ENCODE measurements at regions not wholly inside any gene's neighbourhood (a gene's known extent, or its start where the extent isn't known, plus 50 kb on each side); places are given as distances from the start of the nearest gene placed in this dataset.
"Not testable (repeated sequence)": the region's sequence is repeated elsewhere in the genome, so short reads cannot be mapped to it uniquely, and the experiment has no call there.

GRCh38 chr13:110045919-110046318, 259.5 kb upstream of the IRS2 start:
- no peak overlapping the region for H3K4me3 ChIP-seq (ENCODE audit: control insufficient read depth, low read depth, low read length)
- no peak for TF ChIP-seq CTCF (conservative IDR thresholded peaks at IDR 0.05; ENCODE audit: control insufficient read depth, insufficient read depth, low read depth, low read length)
- DNase-seq (ENCODE audit: low read depth) = no peak

GRCh38 chr13:110045202-110045601, 258.8 kb upstream of the IRS2 start:
- H3K4me3 ChIP-seq (ENCODE audit: control insufficient read depth, low read depth, low read length) = no peak overlapping the region
- no peak for DNase-seq (ENCODE audit: low read depth)
- no peak for TF ChIP-seq CTCF (conservative IDR thresholded peaks at IDR 0.05; ENCODE audit: control insufficient read depth, insufficient read depth, low read depth, low read length)

GRCh38 chr13:110044551-110045111, 258.2 kb upstream of the IRS2 start:
- peak; percentile 31 for TF ChIP-seq CTCF (conservative IDR thresholded peaks at IDR 0.05; ENCODE audit: control insufficient read depth, insufficient read depth, low read depth, low read length)
- peak overlapping the region; percentile 22 for H3K4me3 ChIP-seq (ENCODE audit: control insufficient read depth, low read depth, low read length)
- peak; percentile 86 for DNase-seq (ENCODE audit: low read depth)

GRCh38 chr13:110042253-110042950, 256.0 kb upstream of the IRS2 start:
- no peak for TF ChIP-seq CTCF (conservative IDR thresholded peaks at IDR 0.05; ENCODE audit: control insufficient read depth, insufficient read depth, low read depth, low read length)

GRCh38 chr13:110041638-110042037, 255.3 kb upstream of the IRS2 start:
- not testable (repeated sequence) for H3K4me3 ChIP-seq (ENCODE audit: control insufficient read depth, low read depth, low read length); DNase-seq (ENCODE audit: low read depth)

More at GRCh38 chr13:110042253-110042950, 256.0 kb upstream of the IRS2 start:
- no peak for DNase-seq (ENCODE audit: low read depth)
- H3K4me3 ChIP-seq (ENCODE audit: control insufficient read depth, low read depth, low read length) = no peak overlapping the region

GRCh38 chr13:110037925-110038573, 251.7 kb upstream of the IRS2 start:
- DNase-seq (ENCODE audit: low read depth) = no peak
- no peak for TF ChIP-seq CTCF (conservative IDR thresholded peaks at IDR 0.05; ENCODE audit: control insufficient read depth, insufficient read depth, low read depth, low read length)
- no peak overlapping the region for H3K4me3 ChIP-seq (ENCODE audit: control insufficient read depth, low read depth, low read length)

- no peak for TF ChIP-seq CTCF (conservative IDR thresholded peaks at IDR 0.05; ENCODE audit: control insufficient read depth, insufficient read depth, low read depth, low read length)
- H3K4me3 ChIP-seq (ENCODE audit: control insufficient read depth, low read depth, low read length) = no peak overlapping the region
- no peak for DNase-seq (ENCODE audit: low read depth)
Observed at GRCh38 chr13:110036060-110036459, 249.7 kb upstream of the IRS2 start.

All from fibroblast of mammary gland (primary cell).